Panc1 (cell line): ENCODE measurements at regions not wholly inside any gene's neighbourhood (a gene's known extent, or its start where the extent isn't known, plus 50 kb on each side); places are given as distances from the start of the nearest gene placed in this dataset.

Experiments used
- ATAC-seq: fragments of 200-7000 bp; cut with Tn5 transposase; 2 replicates; pipeline ENCODE4 v1.9.1; 2020; ENCODE audit warnings: mild to moderate bottlenecking, moderate library complexity
- BruUV-seq: library from RNA; stranded (reverse); fragments of 400-500 nt; replicated peaks from 2 replicates; lab custom pipeline; 2021; lab: Mats Ljungman, UMichigan
- CTCF ChIA-PET: fragments of 300-600 bp; sonication (Branson Sonifier 250); formaldehyde crosslinking; loops from one replicate; lab custom pipeline; 2022; ENCODE audit warnings: antibody characterized with exemption; lab: Charles Lee
- POLR2A ChIA-PET: fragments of 300-600 bp; sonication (Branson Sonifier 250); formaldehyde crosslinking; loops from one replicate; lab custom pipeline; 2022; ENCODE audit warnings: antibody characterized with exemption; lab: Charles Lee
- DNase-seq: peaks from one replicate; pipeline ENCODE4 v3.0.0-alpha.2; 2010; ENCODE audit warnings: low read depth, low spot score
- H3K27ac ChIP-seq: 2 replicates; pipeline ENCODE4 v1.5.1; 2011; ENCODE audit warnings: mild to moderate bottlenecking, low read length, inconsistent platforms
- H3K27me3 ChIP-seq: fragments of 200-500 bp; sonication (Bioruptor generic); 2 replicates; pipeline ENCODE4 v1.6.0; 2014; ENCODE audit warnings: low read length, inconsistent platforms; ENCODE audit not compliant: control insufficient read depth, insufficient read depth
- H3K36me3 ChIP-seq: fragments of 200-500 bp; sonication (Bioruptor generic); 2 replicates; pipeline ENCODE4 v1.5.1; 2014; ENCODE audit warnings: inconsistent platforms, mild to moderate bottlenecking, low read length, moderate library complexity; ENCODE audit not compliant: control insufficient read depth, insufficient read depth
- H3K4me1 ChIP-seq: 2 replicates; pipeline ENCODE4 v1.5.1; 2011; ENCODE audit warnings: inconsistent platforms, mild to moderate bottlenecking, low read length, moderate library complexity; ENCODE audit not compliant: control insufficient read depth, insufficient read depth
- H3K4me3 ChIP-seq, 2 experiments: 2 replicates each; pipeline ENCODE4 v1.5.1; 2011 to 2012; ENCODE audit warnings: low read depth in 2 of 2, low read length in 2 of 2, mild to moderate bottlenecking in 2 of 2, inconsistent platforms in 1 of 2, moderate library complexity in 1 of 2
- H3K9me3 ChIP-seq: fragments of 200-500 bp; sonication (Bioruptor generic); 2 replicates; pipeline ENCODE4 v1.5.1; 2014; ENCODE audit warnings: low read depth, mild to moderate bottlenecking, inconsistent platforms, low read length, moderate library complexity; ENCODE audit not compliant: control insufficient read depth, insufficient read depth
- POLR2AphosphoS5 ChIP-seq: IDR thresholded peaks from 2 replicates; pipeline ENCODE4 v1.6.1; 2012; ENCODE audit warnings: mild to moderate bottlenecking, low read depth, low read length, moderate library complexity
- SIN3A ChIP-seq: IDR thresholded peaks from 2 replicates; pipeline ENCODE4 v1.6.1; 2012; ENCODE audit warnings: low read depth, mild to moderate bottlenecking, low read length, moderate library complexity, borderline replicate concordance; ENCODE audit not compliant: insufficient read depth
- TCF7L2 ChIP-seq: IDR thresholded peaks from 2 replicates; pipeline ENCODE4 v1.6.1; 2011; ENCODE audit warnings: mild to moderate bottlenecking, low read depth, low read length, inconsistent platforms
- in situ Hi-C: cut with HindIII; loops from 2 replicates; pipeline ENCODE4 v1.10.0; 2016; ENCODE audit warnings: low sequenced_read_pairs, low pct_unique_long_range_greater_than_20kb
- intact Hi-C: fragments of 100-400 bp; cut with micrococcal nuclease; formaldehyde crosslinking; loops from one replicate; pipeline ENCODE4 v1.10.0; 2022; ENCODE audit not compliant: unreplicated experiment
- TF ChIP-seq, protein P1 (sequence below): fragments of 450-650 bp; IDR thresholded peaks from 2 replicates; pipeline ENCODE4 v1.5.1; 2017; ENCODE audit warnings: mild to moderate bottlenecking
- TF ChIP-seq, protein P2 (sequence below), 2 experiments: IDR thresholded peaks; 2 replicates each; pipeline ENCODE4 v1.6.1; 2011 to 2012; ENCODE audit warnings: low read depth in 2 of 2, control low read depth in 1 of 2, low read length in 1 of 2, mild to moderate bottlenecking in 1 of 2, moderate library complexity in 1 of 2; ENCODE audit not compliant: insufficient read depth in 1 of 2

GRCh38 chr5:28415791-28416443 is 1377.5 kb upstream of the CDH9 start:
- no peak for TF ChIP-seq POLR2AphosphoS5
- TF ChIP-seq TCF7L2, result no peak
- TF ChIP-seq SIN3A, result no peak
- TF ChIP-seq, protein P1, sequence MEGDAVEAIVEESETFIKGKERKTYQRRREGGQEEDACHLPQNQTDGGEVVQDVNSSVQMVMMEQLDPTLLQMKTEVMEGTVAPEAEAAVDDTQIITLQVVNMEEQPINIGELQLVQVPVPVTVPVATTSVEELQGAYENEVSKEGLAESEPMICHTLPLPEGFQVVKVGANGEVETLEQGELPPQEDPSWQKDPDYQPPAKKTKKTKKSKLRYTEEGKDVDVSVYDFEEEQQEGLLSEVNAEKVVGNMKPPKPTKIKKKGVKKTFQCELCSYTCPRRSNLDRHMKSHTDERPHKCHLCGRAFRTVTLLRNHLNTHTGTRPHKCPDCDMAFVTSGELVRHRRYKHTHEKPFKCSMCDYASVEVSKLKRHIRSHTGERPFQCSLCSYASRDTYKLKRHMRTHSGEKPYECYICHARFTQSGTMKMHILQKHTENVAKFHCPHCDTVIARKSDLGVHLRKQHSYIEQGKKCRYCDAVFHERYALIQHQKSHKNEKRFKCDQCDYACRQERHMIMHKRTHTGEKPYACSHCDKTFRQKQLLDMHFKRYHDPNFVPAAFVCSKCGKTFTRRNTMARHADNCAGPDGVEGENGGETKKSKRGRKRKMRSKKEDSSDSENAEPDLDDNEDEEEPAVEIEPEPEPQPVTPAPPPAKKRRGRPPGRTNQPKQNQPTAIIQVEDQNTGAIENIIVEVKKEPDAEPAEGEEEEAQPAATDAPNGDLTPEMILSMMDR, result no peak
- TF ChIP-seq, protein P2, sequence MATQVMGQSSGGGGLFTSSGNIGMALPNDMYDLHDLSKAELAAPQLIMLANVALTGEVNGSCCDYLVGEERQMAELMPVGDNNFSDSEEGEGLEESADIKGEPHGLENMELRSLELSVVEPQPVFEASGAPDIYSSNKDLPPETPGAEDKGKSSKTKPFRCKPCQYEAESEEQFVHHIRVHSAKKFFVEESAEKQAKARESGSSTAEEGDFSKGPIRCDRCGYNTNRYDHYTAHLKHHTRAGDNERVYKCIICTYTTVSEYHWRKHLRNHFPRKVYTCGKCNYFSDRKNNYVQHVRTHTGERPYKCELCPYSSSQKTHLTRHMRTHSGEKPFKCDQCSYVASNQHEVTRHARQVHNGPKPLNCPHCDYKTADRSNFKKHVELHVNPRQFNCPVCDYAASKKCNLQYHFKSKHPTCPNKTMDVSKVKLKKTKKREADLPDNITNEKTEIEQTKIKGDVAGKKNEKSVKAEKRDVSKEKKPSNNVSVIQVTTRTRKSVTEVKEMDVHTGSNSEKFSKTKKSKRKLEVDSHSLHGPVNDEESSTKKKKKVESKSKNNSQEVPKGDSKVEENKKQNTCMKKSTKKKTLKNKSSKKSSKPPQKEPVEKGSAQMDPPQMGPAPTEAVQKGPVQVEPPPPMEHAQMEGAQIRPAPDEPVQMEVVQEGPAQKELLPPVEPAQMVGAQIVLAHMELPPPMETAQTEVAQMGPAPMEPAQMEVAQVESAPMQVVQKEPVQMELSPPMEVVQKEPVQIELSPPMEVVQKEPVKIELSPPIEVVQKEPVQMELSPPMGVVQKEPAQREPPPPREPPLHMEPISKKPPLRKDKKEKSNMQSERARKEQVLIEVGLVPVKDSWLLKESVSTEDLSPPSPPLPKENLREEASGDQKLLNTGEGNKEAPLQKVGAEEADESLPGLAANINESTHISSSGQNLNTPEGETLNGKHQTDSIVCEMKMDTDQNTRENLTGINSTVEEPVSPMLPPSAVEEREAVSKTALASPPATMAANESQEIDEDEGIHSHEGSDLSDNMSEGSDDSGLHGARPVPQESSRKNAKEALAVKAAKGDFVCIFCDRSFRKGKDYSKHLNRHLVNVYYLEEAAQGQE (IDR thresholded peaks at IDR 0.05; ENCODE audit: insufficient read depth in 1 of 2, low read depth in 2 of 2, low read length in 1 of 2), result no peak
- BruUV-seq, result no TSS peak
- CTCF ChIA-PET, result no interaction called here
- ATAC-seq, result no peak
- POLR2A ChIA-PET, result no interaction called here
- Histone ChIP-seq H3K4me1 (no peaks in the 10 kb centered on the region), H3K27me3 (no peaks in the 10 kb centered on the region), H3K36me3 (no peaks in the 10 kb centered on the region), H3K27ac (no peak overlapping the region), H3K9me3 (no peaks in the 10 kb centered on the region; the same call in 1 of the 2 replicates), H3K4me3 (no peak overlapping the region)
- in situ Hi-C loops, result no loop called here
- intact Hi-C loops, result no loop called here
- no peak for DNase-seq

- DNase-seq (no peak), ATAC-seq (no peak)
- Histone ChIP-seq H3K27ac (no peak overlapping the region), H3K9me3 (no peaks in the 10 kb centered on the region; the same call in 1 of the 2 replicates), H3K27me3 (no peaks in the 10 kb centered on the region), H3K4me3 (no peak overlapping the region), H3K4me1 (no peaks in the 10 kb centered on the region), H3K36me3 (no peaks in the 10 kb centered on the region)
- ChIA-PET POLR2A (no interaction called here), CTCF (no interaction called here)
- intact Hi-C loops, result no loop called here
- no peak for TF ChIP-seq SIN3A
- TF ChIP-seq, protein P2 (IDR thresholded peaks at IDR 0.05; ENCODE audit: insufficient read depth in 1 of 2, low read depth in 2 of 2, low read length in 1 of 2), result no peak
- no peak for TF ChIP-seq POLR2AphosphoS5
- no peak for TF ChIP-seq TCF7L2
- TF ChIP-seq, protein P1, result no peak
- no TSS peak for BruUV-seq
- in situ Hi-C loops, result no loop called here
These were observed 1376.2 kb upstream of the CDH9 start for GRCh38 chr5:28414619-28415018.
